Colon (tissue), 2 donors: ENCODE measurements at regions not wholly inside any gene's neighbourhood (a gene's known extent, or its start where the extent isn't known, plus 50 kb on each side); places are given as distances from the start of the nearest gene placed in this dataset.
"Not testable (repeated sequence)": the region's sequence is repeated elsewhere in the genome, so short reads cannot be mapped to it uniquely, and the experiment has no call there.

Experiments used
- FAIRE-seq: peaks from 2 replicates; lab custom pipeline; 2012; peaks lifted over from hg19 to GRCh38; lab: Jason Lieb, UNC
- donor health status: control.
- donor health status: control.

GRCh38 chr16:88185976-88186888 is 196.5 kb upstream of the ZNF469 start:
- not testable (repeated sequence) for FAIRE-seq

- FAIRE-seq = not testable (repeated sequence)
These were observed 195.6 kb upstream of the ZNF469 start for GRCh38 chr16:88186889-88187870.

- not testable (repeated sequence) for FAIRE-seq
These were observed 194.4 kb upstream of the ZNF469 start for GRCh38 chr16:88188171-88188895.

DNA sequence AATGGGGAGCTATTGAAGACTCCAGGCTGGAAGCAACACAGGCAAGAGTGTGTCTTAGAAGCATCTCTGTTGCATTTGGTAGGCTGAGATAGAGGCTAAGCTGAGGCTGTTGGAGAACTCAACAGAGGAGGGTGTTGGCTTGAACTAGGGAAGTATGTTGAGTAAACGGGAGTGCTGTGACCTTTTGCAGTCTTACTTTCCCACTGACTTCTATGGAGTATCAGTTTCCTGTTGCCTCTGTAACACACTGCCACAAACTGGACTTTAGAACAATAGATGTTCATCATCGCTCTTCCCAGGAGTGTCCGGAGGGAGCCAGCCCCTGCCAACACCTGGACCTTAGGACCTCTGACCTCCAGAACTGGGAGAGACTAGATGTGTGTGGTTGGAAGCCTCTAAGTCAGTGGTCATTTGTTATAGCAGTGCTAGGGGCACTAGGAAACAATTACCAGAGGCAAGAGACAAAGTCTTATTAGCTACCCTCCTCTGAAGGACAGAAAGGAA is 192.1 kb upstream of the ZNF469 start:
- FAIRE-seq = not testable (repeated sequence)

DNA sequence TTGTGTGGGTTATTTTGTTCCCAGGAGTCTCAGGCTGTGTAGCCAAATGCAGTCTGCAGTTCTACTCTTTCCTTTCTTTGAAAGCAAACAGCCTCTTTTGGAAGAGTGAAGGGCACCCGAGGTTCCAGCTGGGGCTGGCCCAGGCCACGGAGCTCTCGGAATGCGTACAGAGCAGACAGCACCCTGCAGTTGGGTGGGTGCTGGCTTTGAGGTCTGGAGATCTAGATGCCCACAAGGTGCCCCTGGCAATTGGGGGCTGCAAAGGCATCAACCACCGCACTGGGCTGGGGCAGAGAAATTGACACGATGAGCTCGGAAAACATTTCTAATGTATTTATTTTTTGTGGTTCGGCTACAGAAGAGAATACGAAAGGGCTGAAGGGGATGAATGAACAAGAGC is 191.6 kb upstream of the ZNF469 start:
- FAIRE-seq = not testable (repeated sequence)

GRCh38 chr16:88192601-88193000 is 190.2 kb upstream of the ZNF469 start:
- FAIRE-seq = no peak

- not testable (repeated sequence) for FAIRE-seq
These were observed 188.9 kb upstream of the ZNF469 start for GRCh38 chr16:88193706-88194396.

GRCh38 chr16:88194397-88195268 is 188.1 kb upstream of the ZNF469 start:
- FAIRE-seq = no peak

- FAIRE-seq = no peak
These were observed 187.5 kb upstream of the ZNF469 start for GRCh38 chr16:88195269-88195705.

DNA sequence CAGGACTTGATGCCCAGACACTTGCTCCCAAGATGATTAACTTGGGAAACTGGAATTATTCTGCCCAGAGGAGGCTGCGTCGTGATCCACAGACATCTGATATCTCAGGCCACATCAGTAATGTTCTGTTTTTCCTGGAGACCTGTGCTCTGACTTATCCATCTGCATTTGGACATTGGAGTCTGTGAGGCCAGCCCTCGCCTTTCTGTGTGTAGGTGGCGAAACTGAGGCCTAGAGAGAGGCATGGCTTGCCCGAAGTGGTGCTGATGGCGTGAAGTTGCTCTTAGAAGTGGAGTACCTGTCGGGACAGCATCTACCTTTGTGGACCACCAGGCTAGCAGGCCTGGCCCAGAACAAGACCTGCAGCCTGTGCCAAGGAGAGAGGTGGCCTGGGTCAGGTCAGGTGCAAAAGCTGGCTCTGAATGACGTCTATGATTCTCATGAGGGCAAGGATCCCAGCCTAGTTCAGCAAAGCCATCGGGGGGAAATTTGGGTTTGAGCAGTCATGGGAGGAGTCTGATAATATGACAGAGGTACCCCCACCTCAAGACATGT is 186.8 kb upstream of the ZNF469 start:
- no peak for FAIRE-seq

DNA sequence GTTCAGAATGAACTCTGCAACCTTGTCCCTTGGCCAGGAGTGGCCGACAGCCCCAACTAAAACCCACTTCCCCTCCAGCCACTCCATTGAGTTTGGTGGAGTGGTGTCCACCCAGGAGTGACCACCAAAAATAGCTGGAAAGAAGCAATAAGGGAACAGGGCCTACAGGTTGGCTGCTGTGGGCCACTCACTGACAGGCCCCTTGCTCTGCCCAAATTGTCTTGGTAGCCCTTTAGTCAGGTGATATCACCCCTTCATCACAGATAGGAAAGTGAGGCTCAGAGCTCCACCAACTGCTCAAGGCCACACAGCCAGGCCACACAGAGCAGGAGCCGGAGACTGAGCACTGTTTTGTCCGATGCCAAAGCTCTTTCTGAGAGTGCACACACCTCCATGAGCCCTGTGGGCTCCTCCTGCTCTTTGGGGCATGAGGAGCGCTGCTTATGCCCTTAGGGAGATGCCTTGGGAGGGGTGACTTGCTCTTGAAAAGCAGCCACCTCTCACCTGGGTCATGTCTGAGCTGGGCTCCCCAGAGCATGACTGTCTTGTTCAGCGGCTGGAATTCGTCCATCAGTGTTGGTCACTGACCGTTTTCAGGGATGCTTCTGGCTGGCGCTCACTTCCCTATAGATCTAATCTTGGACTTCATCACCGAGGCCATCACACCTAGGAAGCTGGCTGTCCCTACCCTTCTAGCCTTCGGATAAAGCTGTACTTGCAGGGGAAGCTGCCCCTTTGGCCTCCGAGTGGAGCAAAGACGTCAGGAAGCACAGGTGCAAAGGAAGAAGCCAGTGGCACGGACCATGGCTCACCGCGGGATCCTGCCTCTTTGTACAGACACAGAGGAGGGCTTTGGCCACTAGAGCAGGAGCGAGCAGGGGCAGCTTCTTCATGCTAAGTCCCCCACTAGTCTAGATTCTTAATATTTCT is 186.0 kb upstream of the ZNF469 start:
- FAIRE-seq = no peak

DNA sequence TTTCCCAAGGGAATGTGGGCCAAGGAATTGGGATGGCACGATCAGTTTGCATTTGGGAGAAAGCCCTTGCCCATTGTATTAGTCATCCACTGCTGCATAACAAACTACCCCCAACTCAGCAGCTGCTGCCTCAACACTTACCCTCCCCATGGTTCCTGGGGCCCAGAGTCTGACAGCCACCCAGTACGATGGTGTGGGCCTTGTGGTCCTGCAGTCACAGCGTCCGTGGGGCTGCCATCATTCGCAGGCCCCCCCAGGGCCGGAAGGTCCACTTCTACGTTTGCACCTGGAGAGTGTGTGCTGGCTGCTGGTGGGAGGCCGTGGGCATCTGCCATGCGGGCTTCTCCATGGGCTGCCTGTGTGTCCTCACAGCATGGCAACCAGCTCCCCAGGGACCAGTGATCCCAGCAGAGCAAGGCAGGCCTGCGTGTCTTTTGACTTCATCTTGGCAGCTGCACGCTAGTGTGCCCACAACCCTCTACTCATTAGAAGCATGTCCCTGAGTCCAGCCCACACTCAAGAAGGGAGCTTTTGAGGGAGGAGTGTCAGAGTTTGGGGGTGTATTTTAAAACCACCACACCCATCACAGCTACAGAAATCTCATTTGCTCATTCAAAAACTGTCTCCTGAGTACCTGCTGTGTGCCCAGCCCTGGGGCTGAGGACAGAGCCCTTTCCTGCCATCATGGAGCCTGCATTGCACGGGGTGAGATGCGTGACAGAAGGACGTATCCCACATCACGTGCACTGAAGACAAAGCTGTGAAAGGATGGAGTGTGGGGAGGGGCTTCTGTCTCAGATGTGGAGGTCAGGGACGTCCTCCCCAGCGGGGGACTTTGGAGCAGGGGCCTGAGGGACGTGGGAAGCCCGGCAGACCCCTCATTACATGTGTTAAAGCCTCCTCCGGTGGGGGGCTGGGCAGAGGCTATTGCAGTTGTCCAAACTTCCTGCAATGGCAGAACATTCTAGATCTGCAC is 185.0 kb upstream of the ZNF469 start:
- FAIRE-seq = no peak

GRCh38 chr16:88198457-88199295 is 184.1 kb upstream of the ZNF469 start:
- not testable (repeated sequence) for FAIRE-seq

- FAIRE-seq = not testable (repeated sequence)
These were observed 183.2 kb upstream of the ZNF469 start for GRCh38 chr16:88199296-88200153.

DNA sequence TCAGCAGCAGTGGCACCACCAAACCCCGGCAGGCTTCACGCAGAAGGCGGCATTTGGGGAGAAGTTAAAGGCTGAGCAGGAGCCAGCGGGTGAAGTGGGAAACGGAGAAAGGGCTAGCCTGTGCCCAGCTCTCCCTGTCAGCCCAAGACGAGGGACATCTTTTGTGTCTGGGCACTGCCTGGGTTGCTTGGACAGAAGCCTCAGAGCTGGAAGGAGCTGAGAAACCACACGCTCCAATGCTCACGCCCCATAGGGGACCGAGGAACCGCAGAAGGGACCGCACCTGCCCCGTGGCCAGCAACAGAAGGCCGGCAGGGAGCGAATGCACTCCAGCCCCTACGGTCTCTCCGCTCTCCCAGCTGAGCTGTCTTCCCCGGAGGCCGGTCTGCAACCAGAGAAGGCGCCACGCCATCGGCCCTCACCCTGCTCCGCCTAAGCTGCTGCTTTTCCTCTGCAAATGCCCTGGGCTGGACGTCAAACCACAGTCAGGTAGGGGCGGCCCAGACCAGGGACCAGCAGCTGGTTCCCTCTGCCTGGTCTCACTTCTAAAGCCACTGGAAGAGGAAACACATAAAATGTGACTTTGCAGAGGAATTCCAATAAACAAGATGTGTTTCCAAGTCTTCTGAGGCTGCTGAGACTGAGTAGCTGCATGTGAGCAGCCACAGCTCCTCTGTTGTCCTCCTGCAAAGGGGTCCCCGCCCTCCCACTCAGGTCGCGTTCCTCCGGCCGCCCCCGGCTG is 182.4 kb upstream of the ZNF469 start:
- FAIRE-seq = not testable (repeated sequence)
